SK-N-MC (cell line): ENCODE measurements at regions not wholly inside any gene's neighbourhood (a gene's known extent, or its start where the extent isn't known, plus 50 kb on each side); places are given as distances from the start of the nearest gene placed in this dataset.

Experiments used
- EZH2 ChIP-seq: fragments of 200-600 bp; sonication (generic); IDR thresholded peaks from one replicate; pipeline ENCODE4 v1.6.1; 2017; ENCODE audit warnings: antibody characterized with exemption
- FOXP2 ChIP-seq: optimal IDR thresholded peaks from 2 replicates; pipeline ENCODE3; 2011; ENCODE audit warnings: mild to moderate bottlenecking, moderate library complexity; ENCODE audit not compliant: insufficient read depth; ENCODE audit errors: extremely low read length, control extremely low read depth
- POLR2AphosphoS5 ChIP-seq: IDR thresholded peaks from 2 replicates; pipeline ENCODE4 v1.6.1; 2012; ENCODE audit warnings: mild to moderate bottlenecking, low read depth, low read length, borderline replicate concordance

- TF ChIP-seq POLR2AphosphoS5, result no peak
- no peak for TF ChIP-seq EZH2
- TF ChIP-seq FOXP2, result no peak
Measured at GRCh38 chr5:21686706-21687105, 1166.4 kb downstream of the CDH12 start.
